IMR-90 (cell line): ENCODE measurements at regions not wholly inside any gene's neighbourhood (a gene's known extent, or its start where the extent isn't known, plus 50 kb on each side); places are given as distances from the start of the nearest gene placed in this dataset.

ENCODE experiments used
- ATAC-seq: fragments of 200-7000 bp; cut with Tn5 transposase; 2 replicates; pipeline ENCODE4 v1.9.1; 2020; ENCODE audit warnings: low read depth, mild to moderate bottlenecking, moderate library complexity
- BruUV-seq: library from RNA; stranded (reverse); fragments of 400-500 nt; replicated peaks from 2 replicates; lab custom pipeline; 2021; lab: Mats Ljungman, UMichigan
- CTCF ChIA-PET: fragments of 300-600 bp; formaldehyde crosslinking; extraction: SDS; loops from one replicate; lab custom pipeline; 2021; ENCODE audit warnings: antibody characterized with exemption; lab: Yijun Ruan, JAX
- POLR2A ChIA-PET: fragments of 300-600 bp; sonication (Branson Sonifier 250); formaldehyde crosslinking; loops from one replicate; lab custom pipeline; 2022; ENCODE audit warnings: antibody characterized with exemption; ENCODE audit not compliant: unreplicated experiment; lab: Charles Lee
- DNase-seq: peaks from one replicate; pipeline ENCODE4 v3.0.0; 2013
- H2AFZ ChIP-seq: replicated peaks from 2 replicates; pipeline ENCODE3; 2013; ENCODE audit warnings: low read length, mild to moderate bottlenecking; ENCODE audit not compliant: poor library complexity
- H2AK5ac ChIP-seq: 2 replicates; pipeline ENCODE4 v1.6.1; 2013; ENCODE audit warnings: low read depth, low read length, inconsistent platforms
- H2AK9ac ChIP-seq: replicated peaks from 2 replicates; pipeline ENCODE3; 2013; ENCODE audit warnings: mild to moderate bottlenecking, low read depth, low read length, moderate library complexity; ENCODE audit not compliant: poor library complexity
- H2BK120ac ChIP-seq: 2 replicates; pipeline ENCODE4 v1.6.1; 2013; ENCODE audit warnings: low read depth, low read length, inconsistent platforms
- H2BK15ac ChIP-seq: 3 replicates; pipeline ENCODE4 v1.6.1; 2013; ENCODE audit warnings: low read depth, low read length, inconsistent platforms
- H2BK20ac ChIP-seq: 2 replicates; pipeline ENCODE4 v1.6.1; 2013; ENCODE audit warnings: low read depth, mild to moderate bottlenecking, inconsistent platforms, low read length, moderate library complexity
- H2BK5ac ChIP-seq: 2 replicates; pipeline ENCODE4 v1.6.1; 2013; ENCODE audit warnings: mild to moderate bottlenecking, low read depth, low read length, inconsistent platforms; ENCODE audit not compliant: poor library complexity, severe bottlenecking
- H3K14ac ChIP-seq: replicated peaks from 2 replicates; pipeline ENCODE4 v1.6.1; 2013; ENCODE audit warnings: low read depth, low read length, inconsistent platforms
- H3K18ac ChIP-seq: 2 replicates; pipeline ENCODE4 v1.6.1; 2013; ENCODE audit warnings: low read depth, low read length, control low read depth
- H3K23ac ChIP-seq: 2 replicates; pipeline ENCODE4 v1.6.1; 2013; ENCODE audit warnings: low read depth, low read length, inconsistent platforms
- H3K27ac ChIP-seq: 2 replicates; pipeline ENCODE4 v1.5.1; 2013; ENCODE audit warnings: mild to moderate bottlenecking, control low read depth, low read length; ENCODE audit not compliant: insufficient read depth
- H3K27me3 ChIP-seq: 2 replicates; pipeline ENCODE4 v1.6.1; 2013; ENCODE audit warnings: low read length; ENCODE audit not compliant: control insufficient read depth, insufficient read depth
- H3K36me3 ChIP-seq: 2 replicates; pipeline ENCODE4 v1.6.1; 2013; ENCODE audit warnings: low read length, mixed read lengths; ENCODE audit not compliant: control insufficient read depth, insufficient read depth
- H3K4ac ChIP-seq: 2 replicates; pipeline ENCODE4 v1.6.1; 2013; ENCODE audit warnings: low read depth, low read length, inconsistent platforms
- H3K4me1 ChIP-seq: 2 replicates; pipeline ENCODE4 v1.6.1; 2013; ENCODE audit warnings: low read length, mixed read lengths; ENCODE audit not compliant: control insufficient read depth, insufficient read depth
- H3K4me2 ChIP-seq: 2 replicates; pipeline ENCODE4 v1.6.1; 2013; ENCODE audit warnings: low read depth, mild to moderate bottlenecking, control low read depth, low read length, moderate library complexity
- H3K4me3 ChIP-seq: 2 replicates; pipeline ENCODE4 v1.5.1; 2013; ENCODE audit warnings: low read depth, mild to moderate bottlenecking, control low read depth, low read length, moderate library complexity; ENCODE audit not compliant: insufficient read depth
- H3K56ac ChIP-seq: 2 replicates; pipeline ENCODE4 v1.6.1; 2013; ENCODE audit warnings: low read length, inconsistent platforms; ENCODE audit not compliant: insufficient read depth; ENCODE audit errors: extremely low read depth
- H3K79me1 ChIP-seq, 2 experiments: 2 replicates each; pipeline ENCODE4 v1.6.1; 2013; ENCODE audit warnings: low read length in 2 of 2, inconsistent platforms in 1 of 2, low read depth in 1 of 2
- H3K9ac ChIP-seq: 2 replicates; pipeline ENCODE4 v1.6.1; 2013; ENCODE audit warnings: low read depth, low read length, control low read depth
- H3K9me1 ChIP-seq: 2 replicates; pipeline ENCODE4 v1.6.1; 2013; ENCODE audit warnings: low read length, inconsistent platforms; ENCODE audit not compliant: insufficient read depth
- H3K9me3 ChIP-seq: 2 replicates; pipeline ENCODE4 v1.6.1; 2013; ENCODE audit warnings: low read length; ENCODE audit not compliant: control insufficient read depth, insufficient read depth
- H4K20me1 ChIP-seq: 2 replicates; pipeline ENCODE4 v1.6.1; 2013; ENCODE audit warnings: low read length, inconsistent platforms; ENCODE audit not compliant: insufficient read depth
- H4K5ac ChIP-seq: 2 replicates; pipeline ENCODE4 v1.6.1; 2013; ENCODE audit warnings: mild to moderate bottlenecking, low read depth, low read length, control low read depth
- H4K8ac ChIP-seq, 2 experiments: 2 replicates each; pipeline ENCODE4 v1.6.1; 2013; ENCODE audit warnings: low read depth in 2 of 2, low read length in 2 of 2, control low read depth in 1 of 2, inconsistent platforms in 1 of 2
- H4K91ac ChIP-seq: 2 replicates; pipeline ENCODE4 v1.6.1; 2013; ENCODE audit warnings: low read depth, low read length, inconsistent platforms; ENCODE audit not compliant: insufficient read depth
- BHLHE40 ChIP-seq: fragments of 150-350 bp; IDR thresholded peaks from 2 replicates; pipeline ENCODE4 v1.6.1; 2016; ENCODE audit warnings: mild to moderate bottlenecking, low read depth, low read length
- CEBPB ChIP-seq: IDR thresholded peaks from 2 replicates; pipeline ENCODE4 v1.6.1; 2012; ENCODE audit warnings: low read depth, low read length, improper control_type of control experiment
- FOS ChIP-seq: fragments of 150-350 bp; IDR thresholded peaks from 2 replicates; pipeline ENCODE4 v1.6.1; 2016; ENCODE audit warnings: low read depth, low read length
- MAFK ChIP-seq: IDR thresholded peaks from 2 replicates; pipeline ENCODE4 v1.6.1; 2012; ENCODE audit warnings: low read depth, low read length, improper control_type of control experiment
- MAZ ChIP-seq: IDR thresholded peaks from 2 replicates; pipeline ENCODE4 v1.6.1; 2012; ENCODE audit warnings: low read depth, mild to moderate bottlenecking, low read length, improper control_type of control experiment, moderate library complexity, borderline replicate concordance
- MXI1 ChIP-seq: IDR thresholded peaks from 2 replicates; pipeline ENCODE4 v1.6.1; 2012; ENCODE audit warnings: low read depth, mild to moderate bottlenecking, low read length, moderate library complexity, borderline replicate concordance
- NFE2L2 ChIP-seq: fragments of 150-350 bp; IDR thresholded peaks from 2 replicates; pipeline ENCODE4 v1.6.1; 2016; ENCODE audit warnings: low read depth, mild to moderate bottlenecking, low read length
- POLR2A ChIP-seq: IDR thresholded peaks from 2 replicates; pipeline ENCODE4 v1.6.1; 2012; ENCODE audit warnings: mild to moderate bottlenecking, low read depth, low read length
- RAD21 ChIP-seq: IDR thresholded peaks from 2 replicates; pipeline ENCODE4 v1.6.1; 2012; ENCODE audit warnings: low read length, improper control_type of control experiment
- RCOR1 ChIP-seq: IDR thresholded peaks from 2 replicates; pipeline ENCODE4 v1.6.1; 2012; ENCODE audit warnings: mild to moderate bottlenecking, low read length, improper control_type of control experiment; ENCODE audit not compliant: insufficient replicate concordance
- RFX5 ChIP-seq: IDR thresholded peaks from 2 replicates; pipeline ENCODE4 v1.8.0; 2012; ENCODE audit warnings: low read depth, mild to moderate bottlenecking, low read length, moderate library complexity
- SMC3 ChIP-seq: fragments of 150-350 bp; IDR thresholded peaks from 2 replicates; pipeline ENCODE4 v1.6.1; 2016; ENCODE audit warnings: low read depth, mild to moderate bottlenecking, antibody characterized with exemption, low read length, moderate library complexity
- dilution Hi-C: fragments of 300-500 bp; cut with HindIII; formaldehyde crosslinking; loops from one replicate; pipeline ENCODE4 v1.14.3; 2018; ENCODE audit warnings: low sequenced_read_pairs; ENCODE audit not compliant: unreplicated experiment
- in situ Hi-C: fragments of 300-500 bp; cut with MboI; formaldehyde crosslinking; loops from 3 replicates; pipeline ENCODE4 v1.14.3; 2019; ENCODE audit warnings: low sequenced_read_pairs, inconsistent platforms, mixed read lengths
- intact Hi-C: fragments of 100-400 bp; cut with micrococcal nuclease; formaldehyde crosslinking; loops from 2 replicates; pipeline ENCODE4 v1.10.0; 2022
- TF ChIP-seq, protein P1 (sequence below): fragments of 150-350 bp; IDR thresholded peaks from 2 replicates; pipeline ENCODE4 v1.6.1; 2016; ENCODE audit warnings: low read depth, mild to moderate bottlenecking, low read length, moderate library complexity, borderline replicate concordance
- TF ChIP-seq, protein P2 (sequence below): conservative IDR thresholded peaks from 2 replicates; pipeline ENCODE4 v1.5.1; 2012; ENCODE audit warnings: mild to moderate bottlenecking, low read depth, low read length, improper control_type of control experiment

- intact Hi-C loops, result no loop called here
Observed at GRCh38 chr5:158165647-158166046, 306.7 kb upstream of the CLINT1 start.

More at GRCh38 chr5:158165647-158166046, 306.7 kb upstream of the CLINT1 start:
- Histone ChIP-seq H2AK9ac (no peak overlapping the region), H3K9me1 (no peaks in the 10 kb centered on the region), H3K4me3 (no peak overlapping the region), H2BK20ac (no peak overlapping the region), H3K4me2 (no peak overlapping the region), H3K36me3 (no peaks in the 10 kb centered on the region), H3K79me1 (no peaks in the 10 kb centered on the region), H4K8ac (no peak overlapping the region), H4K91ac (no peak overlapping the region), H3K4me1 (no peaks in the 10 kb centered on the region), H3K14ac (no peak overlapping the region), H3K4ac (no peak overlapping the region), H2AK5ac (no peak overlapping the region), H2BK15ac (no peak overlapping the region), H4K5ac (no peak overlapping the region), H3K9me3 (no peaks in the 10 kb centered on the region), H3K27me3 (no peaks in the 10 kb centered on the region), H3K9ac (no peak overlapping the region), H3K27ac (no peak overlapping the region), H3K23ac (no peak overlapping the region), H3K56ac (no peak overlapping the region), H2BK5ac (no peak overlapping the region), H4K20me1 (no peaks in the 10 kb centered on the region), H3K18ac (no peak overlapping the region), H2BK120ac (no peak overlapping the region), H2AFZ (no peak overlapping the region)
- dilution Hi-C loops (no loop called here), in situ Hi-C loops (no loop called here)
- ChIA-PET CTCF (no interaction called here), POLR2A (no interaction called here)
- ATAC-seq (no peak), DNase-seq (no peak)
- TF ChIP-seq BHLHE40, result no peak
- no peak for TF ChIP-seq RCOR1
- TF ChIP-seq CEBPB, result no peak
- no peak for TF ChIP-seq POLR2A
- no peak for TF ChIP-seq MAFK
- TF ChIP-seq NFE2L2, result no peak
- TF ChIP-seq MXI1, result no peak
- TF ChIP-seq MAZ, result no peak
- TF ChIP-seq, protein P1, sequence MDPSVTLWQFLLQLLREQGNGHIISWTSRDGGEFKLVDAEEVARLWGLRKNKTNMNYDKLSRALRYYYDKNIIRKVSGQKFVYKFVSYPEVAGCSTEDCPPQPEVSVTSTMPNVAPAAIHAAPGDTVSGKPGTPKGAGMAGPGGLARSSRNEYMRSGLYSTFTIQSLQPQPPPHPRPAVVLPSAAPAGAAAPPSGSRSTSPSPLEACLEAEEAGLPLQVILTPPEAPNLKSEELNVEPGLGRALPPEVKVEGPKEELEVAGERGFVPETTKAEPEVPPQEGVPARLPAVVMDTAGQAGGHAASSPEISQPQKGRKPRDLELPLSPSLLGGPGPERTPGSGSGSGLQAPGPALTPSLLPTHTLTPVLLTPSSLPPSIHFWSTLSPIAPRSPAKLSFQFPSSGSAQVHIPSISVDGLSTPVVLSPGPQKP, result no peak
- no peak for TF ChIP-seq RFX5
- no peak for TF ChIP-seq FOS
- TF ChIP-seq, protein P2, sequence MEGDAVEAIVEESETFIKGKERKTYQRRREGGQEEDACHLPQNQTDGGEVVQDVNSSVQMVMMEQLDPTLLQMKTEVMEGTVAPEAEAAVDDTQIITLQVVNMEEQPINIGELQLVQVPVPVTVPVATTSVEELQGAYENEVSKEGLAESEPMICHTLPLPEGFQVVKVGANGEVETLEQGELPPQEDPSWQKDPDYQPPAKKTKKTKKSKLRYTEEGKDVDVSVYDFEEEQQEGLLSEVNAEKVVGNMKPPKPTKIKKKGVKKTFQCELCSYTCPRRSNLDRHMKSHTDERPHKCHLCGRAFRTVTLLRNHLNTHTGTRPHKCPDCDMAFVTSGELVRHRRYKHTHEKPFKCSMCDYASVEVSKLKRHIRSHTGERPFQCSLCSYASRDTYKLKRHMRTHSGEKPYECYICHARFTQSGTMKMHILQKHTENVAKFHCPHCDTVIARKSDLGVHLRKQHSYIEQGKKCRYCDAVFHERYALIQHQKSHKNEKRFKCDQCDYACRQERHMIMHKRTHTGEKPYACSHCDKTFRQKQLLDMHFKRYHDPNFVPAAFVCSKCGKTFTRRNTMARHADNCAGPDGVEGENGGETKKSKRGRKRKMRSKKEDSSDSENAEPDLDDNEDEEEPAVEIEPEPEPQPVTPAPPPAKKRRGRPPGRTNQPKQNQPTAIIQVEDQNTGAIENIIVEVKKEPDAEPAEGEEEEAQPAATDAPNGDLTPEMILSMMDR, result no peak
- no peak for TF ChIP-seq RAD21
- no peak for TF ChIP-seq SMC3
- no TSS peak for BruUV-seq
